HL-60 (cell line): ENCODE measurements at regions not wholly inside any gene's neighbourhood (a gene's known extent, or its start where the extent isn't known, plus 50 kb on each side); places are given as distances from the start of the nearest gene placed in this dataset.

Experiments used
- DNase-seq, 2 experiments: peaks; one replicate each; pipeline ENCODE4 v3.0.0-alpha.2; 2010 to 2020; ENCODE audit warnings: low read depth in 1 of 2, low spot score in 1 of 2
- H3K27ac ChIP-seq: fragments of 250-450 bp; sonication (Bioruptor Pico); replicated peaks from 2 replicates; pipeline ENCODE4 v1.5.1; 2020; ENCODE audit warnings: mild to moderate bottlenecking, moderate library complexity
- H3K27me3 ChIP-seq: fragments of 250-450 bp; sonication (Bioruptor Pico); 2 replicates; pipeline ENCODE4 v1.5.1; 2021; ENCODE audit warnings: mild to moderate bottlenecking, moderate library complexity; ENCODE audit not compliant: insufficient read depth, poor library complexity, severe bottlenecking
- H3K4me3 ChIP-seq: replicated peaks from 2 replicates; pipeline ENCODE4 v1.5.1; 2011; ENCODE audit warnings: mild to moderate bottlenecking, control low read depth, low read length; ENCODE audit not compliant: insufficient read depth
- GABPA ChIP-seq: IDR thresholded peaks from 2 replicates; pipeline ENCODE4 v1.6.1; 2012; ENCODE audit warnings: low read depth
- POLR2AphosphoS5 ChIP-seq: IDR thresholded peaks from 2 replicates; pipeline ENCODE4 v1.6.1; 2012; ENCODE audit warnings: low read depth
- SPI1 ChIP-seq: IDR thresholded peaks from 2 replicates; pipeline ENCODE4 v1.6.1; 2012; ENCODE audit warnings: low read depth, mild to moderate bottlenecking, borderline replicate concordance
- TF ChIP-seq, protein P1 (sequence below): IDR thresholded peaks from 2 replicates; pipeline ENCODE4 v1.6.1; 2012; ENCODE audit warnings: low read depth; ENCODE audit not compliant: insufficient replicate concordance
- TF ChIP-seq, protein P2 (sequence below): IDR thresholded peaks from one replicate; pipeline ENCODE4 v1.5.1; 2011; ENCODE audit warnings: low read length, control low read depth, inconsistent platforms; ENCODE audit not compliant: insufficient read depth

DNA sequence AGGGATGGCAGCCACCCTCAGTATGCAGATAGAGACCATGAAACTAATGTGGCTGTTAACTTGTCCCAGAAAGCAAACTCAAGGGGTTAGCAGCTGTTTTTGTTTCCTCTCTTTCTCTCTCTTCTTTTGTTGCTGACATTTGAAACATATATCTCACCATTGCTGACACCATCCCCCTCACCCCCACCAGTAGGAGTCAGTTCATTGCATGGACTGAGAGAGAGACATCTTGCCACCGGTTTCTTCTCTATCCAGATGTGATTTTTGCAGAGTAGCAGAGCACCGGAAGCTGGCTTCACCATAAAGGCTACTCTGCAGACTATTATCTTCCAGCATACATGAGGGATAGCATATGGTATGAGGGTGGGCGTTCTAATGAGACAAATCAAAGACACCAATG is 177.1 kb upstream of the FRG1 start:
- Histone ChIP-seq H3K27ac (no peak overlapping the region), H3K4me3 (no peak overlapping the region)
- TF ChIP-seq, protein P1, sequence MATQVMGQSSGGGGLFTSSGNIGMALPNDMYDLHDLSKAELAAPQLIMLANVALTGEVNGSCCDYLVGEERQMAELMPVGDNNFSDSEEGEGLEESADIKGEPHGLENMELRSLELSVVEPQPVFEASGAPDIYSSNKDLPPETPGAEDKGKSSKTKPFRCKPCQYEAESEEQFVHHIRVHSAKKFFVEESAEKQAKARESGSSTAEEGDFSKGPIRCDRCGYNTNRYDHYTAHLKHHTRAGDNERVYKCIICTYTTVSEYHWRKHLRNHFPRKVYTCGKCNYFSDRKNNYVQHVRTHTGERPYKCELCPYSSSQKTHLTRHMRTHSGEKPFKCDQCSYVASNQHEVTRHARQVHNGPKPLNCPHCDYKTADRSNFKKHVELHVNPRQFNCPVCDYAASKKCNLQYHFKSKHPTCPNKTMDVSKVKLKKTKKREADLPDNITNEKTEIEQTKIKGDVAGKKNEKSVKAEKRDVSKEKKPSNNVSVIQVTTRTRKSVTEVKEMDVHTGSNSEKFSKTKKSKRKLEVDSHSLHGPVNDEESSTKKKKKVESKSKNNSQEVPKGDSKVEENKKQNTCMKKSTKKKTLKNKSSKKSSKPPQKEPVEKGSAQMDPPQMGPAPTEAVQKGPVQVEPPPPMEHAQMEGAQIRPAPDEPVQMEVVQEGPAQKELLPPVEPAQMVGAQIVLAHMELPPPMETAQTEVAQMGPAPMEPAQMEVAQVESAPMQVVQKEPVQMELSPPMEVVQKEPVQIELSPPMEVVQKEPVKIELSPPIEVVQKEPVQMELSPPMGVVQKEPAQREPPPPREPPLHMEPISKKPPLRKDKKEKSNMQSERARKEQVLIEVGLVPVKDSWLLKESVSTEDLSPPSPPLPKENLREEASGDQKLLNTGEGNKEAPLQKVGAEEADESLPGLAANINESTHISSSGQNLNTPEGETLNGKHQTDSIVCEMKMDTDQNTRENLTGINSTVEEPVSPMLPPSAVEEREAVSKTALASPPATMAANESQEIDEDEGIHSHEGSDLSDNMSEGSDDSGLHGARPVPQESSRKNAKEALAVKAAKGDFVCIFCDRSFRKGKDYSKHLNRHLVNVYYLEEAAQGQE: no peak
- no peak for TF ChIP-seq SPI1
- TF ChIP-seq, protein P2, sequence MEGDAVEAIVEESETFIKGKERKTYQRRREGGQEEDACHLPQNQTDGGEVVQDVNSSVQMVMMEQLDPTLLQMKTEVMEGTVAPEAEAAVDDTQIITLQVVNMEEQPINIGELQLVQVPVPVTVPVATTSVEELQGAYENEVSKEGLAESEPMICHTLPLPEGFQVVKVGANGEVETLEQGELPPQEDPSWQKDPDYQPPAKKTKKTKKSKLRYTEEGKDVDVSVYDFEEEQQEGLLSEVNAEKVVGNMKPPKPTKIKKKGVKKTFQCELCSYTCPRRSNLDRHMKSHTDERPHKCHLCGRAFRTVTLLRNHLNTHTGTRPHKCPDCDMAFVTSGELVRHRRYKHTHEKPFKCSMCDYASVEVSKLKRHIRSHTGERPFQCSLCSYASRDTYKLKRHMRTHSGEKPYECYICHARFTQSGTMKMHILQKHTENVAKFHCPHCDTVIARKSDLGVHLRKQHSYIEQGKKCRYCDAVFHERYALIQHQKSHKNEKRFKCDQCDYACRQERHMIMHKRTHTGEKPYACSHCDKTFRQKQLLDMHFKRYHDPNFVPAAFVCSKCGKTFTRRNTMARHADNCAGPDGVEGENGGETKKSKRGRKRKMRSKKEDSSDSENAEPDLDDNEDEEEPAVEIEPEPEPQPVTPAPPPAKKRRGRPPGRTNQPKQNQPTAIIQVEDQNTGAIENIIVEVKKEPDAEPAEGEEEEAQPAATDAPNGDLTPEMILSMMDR: no peak
- TF ChIP-seq POLR2AphosphoS5: no peak
- TF ChIP-seq GABPA: no peak

DNA sequence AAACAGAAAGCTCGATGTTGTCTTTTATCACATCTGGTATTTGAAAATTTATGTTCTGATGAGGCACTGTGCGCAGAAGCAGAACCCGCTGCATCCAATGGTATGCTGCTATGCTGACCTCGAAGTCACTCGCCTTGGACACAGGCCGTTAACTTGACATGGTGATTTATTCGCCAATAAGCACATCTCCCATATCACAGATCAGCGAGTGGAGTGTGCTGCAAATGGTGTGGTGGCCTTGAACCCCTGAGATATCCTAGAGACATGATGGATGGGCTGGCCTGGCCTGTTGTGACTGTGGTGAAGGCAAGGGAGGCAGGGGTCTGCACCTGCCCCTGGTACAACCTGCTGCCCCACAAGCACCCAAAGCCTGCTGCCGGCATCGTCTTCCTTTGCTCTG is 175.4 kb upstream of the FRG1 start:
- Histone ChIP-seq H3K4me3 (no peak overlapping the region), H3K27ac (no peak overlapping the region), H3K27me3 (no peaks in the 10 kb centered on the region)
- DNase-seq: no peak
- TF ChIP-seq SPI1 (no peak), GABPA (no peak), POLR2AphosphoS5 (no peak)
- TF ChIP-seq, protein P2: no peak
- TF ChIP-seq, protein P1: no peak

More for the DNA sequence above, 177.1 kb upstream of the FRG1 start:
- no peak for DNase-seq
- H3K27me3 ChIP-seq: no peaks in the 10 kb centered on the region

DNA sequence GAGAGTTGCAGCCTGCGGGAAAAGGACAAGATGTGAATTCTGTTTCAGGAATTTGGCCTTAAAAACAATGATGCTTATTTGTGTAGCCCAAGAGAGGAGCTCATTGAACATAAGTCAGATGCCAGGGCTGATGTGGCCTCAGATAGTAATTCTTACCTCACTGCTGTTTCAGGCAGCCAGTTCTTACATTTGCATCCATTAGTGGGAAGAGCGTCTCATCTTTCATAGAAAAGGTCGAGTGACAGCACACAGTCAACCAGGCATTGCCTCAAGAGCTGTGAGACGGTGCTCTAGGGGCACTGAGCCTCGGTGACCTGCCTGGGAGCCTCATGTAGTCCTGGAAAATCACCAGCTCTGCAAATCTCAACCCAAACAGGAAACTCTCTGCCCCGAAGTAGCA is 174.9 kb upstream of the FRG1 start:
- TF ChIP-seq, protein P2: no peak
- TF ChIP-seq POLR2AphosphoS5: no peak
- no peak for TF ChIP-seq SPI1
- TF ChIP-seq, protein P1: no peak
- TF ChIP-seq GABPA: no peak
- no peak for DNase-seq
- no peaks in the 10 kb centered on the region for H3K27me3 ChIP-seq

More for the DNA sequence above, 174.9 kb upstream of the FRG1 start:
- Histone ChIP-seq H3K4me3 (no peak overlapping the region), H3K27ac (no peak overlapping the region)
